Fibroblast of mammary gland (primary cell): ENCODE measurements at regions not wholly inside any gene's neighbourhood (a gene's known extent, or its start where the extent isn't known, plus 50 kb on each side); places are given as distances from the start of the nearest gene placed in this dataset.

Experiments used
- DNase-seq: peaks from one replicate; pipeline ENCODE4 v3.0.0-alpha.2; 2010; ENCODE audit warnings: low read depth
- H3K4me3 ChIP-seq: 2 replicates; pipeline ENCODE4 v1.5.1; 2011; ENCODE audit warnings: low read depth, mild to moderate bottlenecking, low read length, moderate library complexity; ENCODE audit not compliant: control insufficient read depth
- TF ChIP-seq, protein P1 (sequence below): conservative IDR thresholded peaks from 2 replicates; pipeline ENCODE4 v1.5.1; 2011; ENCODE audit warnings: low read depth, low read length, inconsistent platforms; ENCODE audit not compliant: control insufficient read depth, insufficient read depth

- TF ChIP-seq, protein P1, sequence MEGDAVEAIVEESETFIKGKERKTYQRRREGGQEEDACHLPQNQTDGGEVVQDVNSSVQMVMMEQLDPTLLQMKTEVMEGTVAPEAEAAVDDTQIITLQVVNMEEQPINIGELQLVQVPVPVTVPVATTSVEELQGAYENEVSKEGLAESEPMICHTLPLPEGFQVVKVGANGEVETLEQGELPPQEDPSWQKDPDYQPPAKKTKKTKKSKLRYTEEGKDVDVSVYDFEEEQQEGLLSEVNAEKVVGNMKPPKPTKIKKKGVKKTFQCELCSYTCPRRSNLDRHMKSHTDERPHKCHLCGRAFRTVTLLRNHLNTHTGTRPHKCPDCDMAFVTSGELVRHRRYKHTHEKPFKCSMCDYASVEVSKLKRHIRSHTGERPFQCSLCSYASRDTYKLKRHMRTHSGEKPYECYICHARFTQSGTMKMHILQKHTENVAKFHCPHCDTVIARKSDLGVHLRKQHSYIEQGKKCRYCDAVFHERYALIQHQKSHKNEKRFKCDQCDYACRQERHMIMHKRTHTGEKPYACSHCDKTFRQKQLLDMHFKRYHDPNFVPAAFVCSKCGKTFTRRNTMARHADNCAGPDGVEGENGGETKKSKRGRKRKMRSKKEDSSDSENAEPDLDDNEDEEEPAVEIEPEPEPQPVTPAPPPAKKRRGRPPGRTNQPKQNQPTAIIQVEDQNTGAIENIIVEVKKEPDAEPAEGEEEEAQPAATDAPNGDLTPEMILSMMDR, result no peak
- no peak for DNase-seq
- H3K4me3 ChIP-seq, result no peak overlapping the region
These were observed 252.4 kb upstream of the IRX1 start for GRCh38 chr5:3343211-3343610.

DNA sequence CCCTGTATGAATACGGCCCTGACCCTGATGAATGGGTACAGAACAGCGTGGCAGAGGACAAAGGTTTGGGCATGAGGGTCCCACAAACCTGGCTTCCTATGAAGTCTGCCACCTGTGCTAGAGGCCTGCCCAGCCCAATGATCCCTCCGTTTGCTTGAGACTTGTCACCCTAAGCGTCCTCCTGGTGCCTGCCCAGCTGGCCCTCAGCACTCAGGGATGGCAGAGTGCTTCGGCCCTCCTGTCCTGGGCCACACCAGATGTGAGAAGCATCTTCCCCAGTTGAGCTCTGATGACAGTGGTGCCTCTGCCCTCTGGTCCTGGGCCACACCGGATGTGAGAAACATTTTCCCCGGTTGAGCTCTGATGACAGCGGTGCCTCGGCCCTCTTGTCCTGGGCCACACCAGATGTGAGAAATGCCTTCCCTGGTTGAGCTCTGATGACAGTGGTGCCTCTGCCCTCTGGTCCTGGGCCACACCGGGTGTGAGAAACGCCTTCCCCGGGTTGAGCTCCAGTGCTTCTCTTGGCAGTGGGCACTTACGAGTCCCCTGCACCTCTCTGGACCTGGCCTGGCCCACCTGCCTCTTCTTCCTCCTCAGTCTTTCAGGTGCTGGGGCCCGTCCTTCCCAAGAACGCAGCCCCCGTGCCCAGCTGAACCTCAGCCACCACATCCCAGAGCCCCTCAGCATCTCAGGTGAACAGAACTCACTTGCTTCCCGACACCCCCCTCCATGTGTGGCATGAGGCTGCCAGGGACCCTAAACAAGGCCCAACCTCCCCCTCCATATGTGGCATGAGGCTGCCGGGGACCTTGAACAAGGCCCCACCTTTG is 253.1 kb upstream of the IRX1 start:
- TF ChIP-seq, protein P1, result no peak
- no peak for DNase-seq
- H3K4me3 ChIP-seq, result no peak overlapping the region

GRCh38 chr5:3341446-3342240 is 254.0 kb upstream of the IRX1 start:
- H3K4me3 ChIP-seq, result no peak overlapping the region
- no peak for DNase-seq
- TF ChIP-seq, protein P1, result no peak

DNA sequence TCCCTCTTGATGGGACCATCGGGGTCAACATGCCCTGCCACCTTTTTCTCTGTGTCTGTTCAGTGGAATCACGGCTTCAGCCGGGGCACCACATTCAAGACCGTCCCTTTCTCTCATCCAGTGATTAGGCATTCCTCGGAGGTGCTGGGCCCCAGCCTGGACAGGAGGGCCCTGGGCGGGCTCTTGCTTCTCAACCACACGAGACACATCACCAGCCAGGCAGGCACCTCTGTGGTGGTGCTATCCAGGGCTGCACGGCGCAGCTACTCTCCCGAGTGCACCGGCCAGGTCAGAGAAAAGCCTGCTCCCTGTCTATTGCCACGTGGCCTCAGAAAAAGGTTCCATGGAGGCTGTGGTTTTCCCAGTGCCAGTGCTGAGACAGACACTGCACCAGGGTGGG is 255.2 kb upstream of the IRX1 start:
- TF ChIP-seq, protein P1, result no peak
- no peak for DNase-seq

DNA sequence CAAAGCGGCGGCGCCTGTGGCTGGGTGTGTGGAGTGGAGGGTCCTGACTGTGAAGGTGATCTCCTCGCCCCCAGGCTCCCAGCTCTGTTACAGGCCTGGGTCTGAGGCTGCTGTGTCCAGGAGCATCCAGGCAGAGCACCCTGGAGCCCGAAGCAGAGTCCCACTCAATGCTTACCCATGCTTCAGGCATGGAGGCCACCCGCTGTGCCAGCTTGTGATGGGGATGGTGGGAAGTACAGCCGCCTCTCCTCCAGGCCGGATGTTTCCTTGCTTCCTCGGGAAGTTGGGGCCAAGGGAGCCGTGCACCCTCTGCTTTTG is 255.9 kb upstream of the IRX1 start:
- no peak overlapping the region for H3K4me3 ChIP-seq
- TF ChIP-seq, protein P1, result no peak
- DNase-seq, result no peak

More for the DNA sequence above, 255.2 kb upstream of the IRX1 start:
- H3K4me3 ChIP-seq, result no peak overlapping the region

DNA sequence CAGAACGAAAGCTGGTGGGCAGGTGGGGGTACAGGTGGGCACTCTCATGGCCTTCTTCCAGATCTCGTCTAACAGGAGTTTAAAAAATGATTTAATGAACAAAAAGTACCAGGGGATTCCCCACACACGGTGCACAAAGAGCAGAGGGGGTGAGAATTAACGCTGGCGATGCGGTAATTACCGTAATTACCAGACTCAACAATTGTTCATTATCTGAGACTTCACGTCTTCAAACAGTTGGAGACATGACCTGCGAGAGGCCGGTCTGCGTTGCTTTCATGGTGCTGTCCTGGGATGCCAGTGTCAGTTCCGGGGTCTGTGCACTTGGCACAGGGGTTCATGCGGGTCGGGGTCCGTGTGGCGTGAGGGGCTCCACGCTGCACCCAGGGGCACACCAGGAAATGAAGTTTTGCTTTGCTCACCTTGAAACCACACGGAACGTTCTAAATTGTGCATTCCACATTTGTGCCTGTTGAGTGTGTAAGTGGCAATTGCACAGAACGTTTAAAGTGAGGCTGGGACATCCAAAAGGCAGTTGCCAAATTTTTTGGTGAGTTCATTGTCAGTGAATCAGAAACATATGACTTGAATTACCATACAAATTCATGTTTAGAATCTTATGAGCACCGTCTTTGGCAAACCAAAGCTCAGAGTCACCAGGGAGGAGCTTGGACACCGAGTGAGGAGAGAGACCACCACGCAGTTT is 256.4 kb upstream of the IRX1 start:
- no peak overlapping the region for H3K4me3 ChIP-seq
- no peak for DNase-seq
- TF ChIP-seq, protein P1, result no peak
